Common myeloid progenitor, CD34-positive (primary cell): ENCODE measurements at regions not wholly inside any gene's neighbourhood (a gene's known extent, or its start where the extent isn't known, plus 50 kb on each side); places are given as distances from the start of the nearest gene placed in this dataset.

Experiments used
- CTCF ChIA-PET: fragments of 350-600 bp; sonication (Branson Sonifier 250); formaldehyde crosslinking; loops from one replicate; lab custom pipeline; 2021; ENCODE audit warnings: antibody characterized with exemption; lab: Charles Lee
- POLR2A ChIA-PET: fragments of 350-600 bp; sonication (Branson Sonifier 250); formaldehyde crosslinking; loops from one replicate; lab custom pipeline; 2021; ENCODE audit warnings: antibody characterized with exemption; lab: Charles Lee
- DNase-seq, 3 donors: peaks; one replicate each; pipeline versions ENCODE4 v3.0.0 to v3.0.0-alpha.2; 2013
- H3K27ac ChIP-seq, 2 experiments: 1 replicate in 1 of 2; 2 replicates in 1 of 2; pipeline ENCODE4 v1.7.0; 2013; ENCODE audit warnings: inconsistent platforms in 2 of 2, low read length in 2 of 2, mild to moderate bottlenecking in 2 of 2, low read depth in 1 of 2, moderate library complexity in 1 of 2; ENCODE audit not compliant: severe bottlenecking in 2 of 2, insufficient read depth in 1 of 2, poor library complexity in 1 of 2
- H3K27me3 ChIP-seq, 5 experiments: replicated peaks in 2 of 5; 1 replicate in 3 of 5; 2 replicates in 2 of 5; pipeline versions ENCODE4 v1.6.1 to v1.7.0; 2013; ENCODE audit warnings: low read length in 4 of 5, mild to moderate bottlenecking in 2 of 5, moderate library complexity in 2 of 5, inconsistent platforms in 1 of 5; ENCODE audit not compliant: insufficient read depth in 5 of 5, control insufficient read depth in 4 of 5
- H3K36me3 ChIP-seq, 4 experiments: 1 replicate in 2 of 4; 2 replicates in 2 of 4; pipeline versions ENCODE4 v1.6.1 to v1.7.0; 2013; ENCODE audit warnings: low read length in 3 of 4, control low read depth in 1 of 4, mild to moderate bottlenecking in 1 of 4; ENCODE audit not compliant: control insufficient read depth in 4 of 4, insufficient read depth in 4 of 4
- H3K4me1 ChIP-seq, 4 experiments: 1 replicate in 3 of 4; 2 replicates in 1 of 4; pipeline versions ENCODE4 v1.6.1 to v1.7.1; 2013; ENCODE audit warnings: low read length in 3 of 4, mild to moderate bottlenecking in 3 of 4, control low read depth in 1 of 4, inconsistent platforms in 1 of 4, moderate library complexity in 1 of 4; ENCODE audit not compliant: control insufficient read depth in 4 of 4, insufficient read depth in 4 of 4; ENCODE audit errors: control extremely low read depth in 1 of 4
- H3K4me3 ChIP-seq, 7 experiments: 1 replicate in 4 of 7; 2 replicates in 3 of 7; pipeline versions ENCODE4 v1.5.1 to v1.7.0; 2013; ENCODE audit warnings: mild to moderate bottlenecking in 7 of 7, low read length in 6 of 7, moderate library complexity in 6 of 7, inconsistent platforms in 2 of 7, low read depth in 2 of 7, control low read depth in 1 of 7; ENCODE audit not compliant: insufficient read depth in 4 of 7, control insufficient read depth in 1 of 7; ENCODE audit errors: extremely low read depth in 1 of 7
- H3K9me3 ChIP-seq, 5 experiments: 1 replicate in 4 of 5; 2 replicates in 1 of 5; pipeline versions ENCODE4 v1.6.1 to v1.7.1; 2013; ENCODE audit warnings: low read length in 4 of 5, mild to moderate bottlenecking in 2 of 5, inconsistent platforms in 1 of 5, low read depth in 1 of 5, moderate library complexity in 1 of 5; ENCODE audit not compliant: control insufficient read depth in 4 of 5, insufficient read depth in 2 of 5; ENCODE audit errors: control extremely low read depth in 1 of 5
- WGBS: methylation state at CpG from one replicate; pipeline ENCODE4 v1.1.5; 2013; ENCODE audit not compliant: insufficient coverage; 5-methylcytosine and 5-hydroxymethylcytosine counted together

DNA sequence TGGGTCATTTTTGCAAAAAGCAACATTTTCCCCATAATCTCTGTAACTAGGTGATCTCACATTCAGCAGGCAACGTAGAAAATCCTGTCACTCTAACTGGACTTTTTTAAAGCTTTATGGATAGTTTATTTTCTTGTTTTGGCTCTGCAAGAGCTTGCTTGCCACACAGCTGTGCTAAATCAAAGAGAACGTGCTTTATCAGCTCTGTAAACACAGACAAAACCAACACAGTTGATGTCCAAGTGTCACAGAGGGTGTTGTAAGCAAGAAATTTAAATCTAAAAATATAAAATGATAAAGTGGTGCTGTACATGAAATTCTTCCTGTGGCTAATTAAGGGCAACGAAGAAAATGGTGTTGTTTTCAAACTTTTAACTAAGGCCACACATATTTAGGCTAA, 97.5 kb upstream of the STAC start:
- 60% methylated on average over 1 of the region's 3 CpGs for WGBS
- peaks cover 0 to 6% (median 0%) of the 10 kb centered on the region in 5 experiments for H3K9me3 ChIP-seq
- no peak overlapping the region for H3K27ac ChIP-seq
- DNase-seq: no peak
- ChIA-PET CTCF (interaction anchor here (1.3 kb wide), 1 partner anchor 15 kb away, joined by 3 read pairs; no protein-coding TSS in a partner anchor), POLR2A (no interaction called here)
- H3K4me3 ChIP-seq: no peak overlapping the region
- H3K4me1 ChIP-seq: no peaks in the 10 kb centered on the region
- no peaks in the 10 kb centered on the region for H3K36me3 ChIP-seq
- H3K27me3 ChIP-seq: no peaks in the 10 kb centered on the region

DNA sequence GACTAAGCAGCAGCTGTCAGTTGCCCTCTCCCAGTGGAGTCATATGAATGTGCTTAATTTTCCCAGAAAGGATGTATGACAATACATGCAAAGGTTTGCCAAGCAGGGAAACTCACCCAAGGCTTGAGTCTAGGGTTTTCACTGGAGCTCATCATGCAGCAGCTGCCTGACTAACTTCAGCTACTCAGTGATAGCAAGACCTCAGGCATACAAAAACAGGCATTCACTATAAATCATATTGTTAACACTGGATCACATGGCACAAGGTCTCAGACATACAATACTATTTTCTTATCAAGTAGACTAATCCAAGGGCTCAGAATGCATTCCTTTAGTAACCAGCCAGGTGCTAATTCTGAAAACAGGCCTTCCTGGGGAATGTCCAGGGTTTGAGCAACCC, 85.0 kb upstream of the STAC start:
- CTCF ChIA-PET: interaction anchor here (0.9 kb wide), 1 partner anchor 15 kb away, joined by 3 read pairs; no protein-coding TSS in a partner anchor
- Histone ChIP-seq H3K4me3 (no peak overlapping the region), H3K9me3 (peaks cover 0 to 3% (median 0%) of the 10 kb centered on the region in 5 experiments), H3K36me3 (no peaks in the 10 kb centered on the region), H3K27me3 (no peaks in the 10 kb centered on the region), H3K27ac (no peak overlapping the region), H3K4me1 (peaks cover 0 to 4% (median 0%) of the 10 kb centered on the region in 4 experiments)
- POLR2A ChIA-PET: no interaction called here
- DNase-seq: peak in 2 of 3 donors; percentile 3 to 24

GRCh38 chr3:36297195-36297594, 83.1 kb upstream of the STAC start:
- no peak overlapping the region for H3K27ac ChIP-seq
- ChIA-PET POLR2A (no interaction called here), CTCF (interaction anchor here (1.2 kb wide), 1 partner anchor 14 kb away, joined by 3 read pairs; no protein-coding TSS in a partner anchor)
- no peaks in the 10 kb centered on the region for H3K27me3 ChIP-seq
- H3K4me3 ChIP-seq: no peak overlapping the region
- H3K36me3 ChIP-seq: no peaks in the 10 kb centered on the region
- H3K4me1 ChIP-seq: peaks cover 0 to 12% (median 4%) of the 10 kb centered on the region in 4 experiments
- H3K9me3 ChIP-seq: peaks cover 0 to 3% (median 0%) of the 10 kb centered on the region in 5 experiments
- 100% methylated on average over 1 of the region's 3 CpGs for WGBS
- DNase-seq: no peak

DNA sequence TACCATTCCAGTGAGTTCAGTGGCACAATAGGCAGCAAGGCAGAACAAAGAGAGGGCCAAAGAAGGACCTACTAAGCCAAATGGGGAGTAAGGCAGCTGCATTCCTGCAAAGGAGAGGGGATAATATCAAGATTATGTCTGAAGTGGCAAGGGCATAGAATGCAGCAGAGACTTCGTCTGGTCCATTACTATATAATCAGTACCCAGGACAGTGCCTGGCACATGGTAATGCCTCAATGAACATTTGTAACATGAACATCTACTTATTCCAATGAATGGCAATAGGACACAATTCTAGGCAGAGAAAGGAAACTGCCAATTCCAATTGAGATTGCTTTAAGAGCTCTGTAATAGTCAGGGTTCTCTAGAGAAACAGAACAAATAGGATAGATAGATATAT, 82.1 kb upstream of the STAC start:
- Histone ChIP-seq H3K4me3 (no peak overlapping the region), H3K27me3 (no peaks in the 10 kb centered on the region), H3K27ac (no peak overlapping the region), H3K4me1 (peaks cover 0 to 22% (median 9%) of the 10 kb centered on the region in 4 experiments), H3K9me3 (peaks cover 0 to 3% (median 0%) of the 10 kb centered on the region in 5 experiments), H3K36me3 (no peaks in the 10 kb centered on the region)
- no CpG with 5 or more reads among the region's 1 CpG for WGBS
- ChIA-PET CTCF (no interaction called here), POLR2A (no interaction called here)
- DNase-seq: no peak

DNA sequence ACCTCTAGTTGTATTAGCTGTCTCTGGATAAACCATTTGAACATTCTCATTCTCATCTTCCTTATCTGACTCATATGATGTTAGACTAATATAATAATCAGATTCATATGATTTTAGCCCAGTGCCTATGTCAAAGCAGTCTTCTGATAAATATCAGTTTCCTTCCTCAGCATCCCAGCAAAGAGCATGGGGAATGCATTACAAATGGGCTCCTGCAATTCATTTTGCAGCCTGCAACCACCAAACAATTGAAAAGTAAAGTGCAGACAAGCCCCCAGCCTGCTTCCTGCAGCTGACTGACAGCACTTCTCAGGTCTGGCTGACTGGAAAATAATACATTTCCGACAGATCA, 78.2 kb upstream of the STAC start:
- ChIA-PET POLR2A (no interaction called here), CTCF (no interaction called here)
- H3K27ac ChIP-seq: peak overlapping the region in 1 of 2 experiments; percentile 44
- no peaks in the 10 kb centered on the region for H3K27me3 ChIP-seq
- H3K9me3 ChIP-seq: peaks cover 0 to 3% (median 0%) of the 10 kb centered on the region in 5 experiments
- DNase-seq: peak in 1 of 3 donors; percentile 33
- WGBS: 12% methylated on average over 1 of the region's 1 CpG
- no peaks in the 10 kb centered on the region for H3K36me3 ChIP-seq
- H3K4me1 ChIP-seq: peaks cover 0 to 24% (median 9%) of the 10 kb centered on the region in 4 experiments
- H3K4me3 ChIP-seq: peak overlapping the region in 2 of 7 experiments; percentile 33 to 42

DNA sequence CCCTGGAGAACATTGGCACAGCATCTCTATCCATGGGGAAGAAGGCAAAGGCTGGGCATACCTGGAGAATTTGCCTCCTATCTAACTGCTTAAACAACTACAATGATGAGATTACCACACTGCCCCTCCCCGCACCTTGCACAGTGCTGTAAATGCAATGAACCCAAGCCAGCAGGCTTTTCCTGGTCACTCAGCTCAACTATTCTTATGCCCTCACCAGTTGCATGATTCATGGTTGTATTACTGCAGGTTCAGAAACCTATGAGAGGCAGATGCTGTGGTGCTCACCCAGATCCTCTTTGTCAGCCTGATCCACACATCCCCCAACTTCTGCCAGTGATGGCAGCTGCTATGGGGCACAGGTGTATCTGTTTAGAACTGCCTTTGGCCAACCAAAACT, 77.7 kb upstream of the STAC start:
- Histone ChIP-seq H3K4me3 (peak overlapping the region in 2 of 7 experiments; percentile 33 to 42), H3K27ac (no peak overlapping the region), H3K27me3 (no peaks in the 10 kb centered on the region), H3K9me3 (peaks cover 0 to 3% (median 0%) of the 10 kb centered on the region in 5 experiments), H3K36me3 (no peaks in the 10 kb centered on the region), H3K4me1 (peaks cover 0 to 24% (median 9%) of the 10 kb centered on the region in 4 experiments)
- POLR2A ChIA-PET: no interaction called here
- whole genome bisulfite sequencing: 100% methylated on average over 1 of the region's 1 CpG
- DNase-seq: peak in 1 of 3 donors; percentile 3
- CTCF ChIA-PET: no interaction called here

GRCh38 chr3:36303286-36303685, 77.0 kb upstream of the STAC start:
- Histone ChIP-seq H3K9me3 (peaks cover 0 to 3% (median 0%) of the 10 kb centered on the region in 5 experiments), H3K36me3 (no peaks in the 10 kb centered on the region), H3K4me1 (peaks cover 0 to 24% (median 9%) of the 10 kb centered on the region in 4 experiments), H3K4me3 (no peak overlapping the region), H3K27ac (no peak overlapping the region), H3K27me3 (no peaks in the 10 kb centered on the region)
- 100% methylated on average over 4 of the region's 5 CpGs for WGBS
- ChIA-PET CTCF (no interaction called here), POLR2A (no interaction called here)
- no peak for DNase-seq
